HCT116 (cell line): ENCODE measurements at regions not wholly inside any gene's neighbourhood (a gene's known extent, or its start where the extent isn't known, plus 50 kb on each side); places are given as distances from the start of the nearest gene placed in this dataset.

Source experiments
- ATAC-seq: fragments of 200-7000 bp; cut with Tn5 transposase; 2 replicates; pipeline ENCODE4 v1.9.1; 2020; ENCODE audit warnings: mild to moderate bottlenecking, moderate library complexity
- BruUV-seq: library from RNA; stranded (reverse); fragments of 400-500 nt; replicated peaks from 2 replicates; lab custom pipeline; 2021; lab: Mats Ljungman, UMichigan
- CTCF ChIA-PET: fragments of 300-600 bp; sonication (Branson Sonifier 250); formaldehyde crosslinking; loops from one replicate; lab custom pipeline; 2021; ENCODE audit warnings: antibody characterized with exemption; lab: Charles Lee
- POLR2A ChIA-PET: fragments of 300-600, 350-600 bp; sonication (Branson Sonifier 250); formaldehyde crosslinking; loops from one replicate; lab custom pipeline; 2021; ENCODE audit warnings: antibody characterized with exemption; lab: Charles Lee
- RAD21 ChIA-PET, 2 experiments: fragments of 300-600 bp; sonication (Branson Sonifier 250); formaldehyde crosslinking; loops; one replicate each; lab custom pipeline; 2023; ENCODE audit warnings: low total read pairs in 2 of 2; ENCODE audit not compliant: uncharacterized antibody in 2 of 2, unreplicated experiment in 2 of 2, low non-redundant PET in 1 of 2; lab: Charles Lee
- DNase-seq: peaks from one replicate; pipeline ENCODE4 v3.0.0-alpha.2; 2010; ENCODE audit warnings: low read depth, low spot score
- H2AFZ ChIP-seq: fragments of 200-600 bp; shearing (Covaris generic), sonication (generic); 2 replicates; pipeline ENCODE4 v1.6.1; 2017; ENCODE audit warnings: low read depth, mixed run types, mixed read lengths, antibody characterized with exemption, low read length; ENCODE audit not compliant: poor library complexity, severe bottlenecking
- H3K27ac ChIP-seq: 2 replicates; pipeline ENCODE4 v1.5.1; 2012; ENCODE audit warnings: low read depth, low read length
- H3K27me3 ChIP-seq: fragments of 200-600 bp; sonication (generic); 2 replicates; pipeline ENCODE4 v1.6.1; 2016; ENCODE audit warnings: mixed run types, low read length, mixed read lengths; ENCODE audit not compliant: insufficient read depth
- H3K36me3 ChIP-seq, 2 experiments: fragments of 200-500 bp in 1 of 2; fragments of 200-600 bp in 1 of 2; sonication (Bioruptor generic) in 1 of 2; sonication (generic) in 1 of 2; 2 replicates each; pipeline versions ENCODE4 v1.5.1 to v1.6.1; 2014 to 2016; ENCODE audit warnings: low read length in 2 of 2, inconsistent platforms in 1 of 2, mixed read lengths in 1 of 2, mixed run types in 1 of 2; ENCODE audit not compliant: insufficient read depth in 2 of 2, control insufficient read depth in 1 of 2
- H3K4me1 ChIP-seq, 2 experiments: fragments of 200-600 bp in 1 of 2; sonication (generic) in 1 of 2; 2 replicates each; pipeline versions ENCODE4 v1.5.1 to v1.6.1; 2012 to 2017; ENCODE audit warnings: low read length in 2 of 2, inconsistent platforms in 1 of 2, mild to moderate bottlenecking in 1 of 2, mixed read lengths in 1 of 2, mixed run types in 1 of 2, moderate library complexity in 1 of 2; ENCODE audit not compliant: insufficient read depth in 2 of 2, control insufficient read depth in 1 of 2
- H3K4me2 ChIP-seq: fragments of 200-600 bp; sonication (generic); 2 replicates; pipeline ENCODE4 v1.6.1; 2017; ENCODE audit warnings: mixed run types, low read length, mixed read lengths
- H3K4me3 ChIP-seq, 2 experiments: fragments of 200-600 bp in 1 of 2; sonication (generic) in 1 of 2; replicated peaks in 1 of 2; 2 replicates each; pipeline ENCODE4 v1.5.1; 2011 to 2016; ENCODE audit warnings: low read length in 2 of 2, control low read depth in 1 of 2, low read depth in 1 of 2, mild to moderate bottlenecking in 1 of 2, mixed read lengths in 1 of 2, mixed run types in 1 of 2
- H3K79me2 ChIP-seq: fragments of 200-600 bp; sonication (generic); 2 replicates; pipeline ENCODE4 v1.6.1; 2017; ENCODE audit warnings: mild to moderate bottlenecking, mixed run types, low read length, moderate library complexity, mixed read lengths; ENCODE audit not compliant: insufficient read depth
- H3K9ac ChIP-seq: fragments of 200-600 bp; sonication (generic); 2 replicates; pipeline ENCODE4 v1.6.1; 2016; ENCODE audit warnings: low read length, mixed read lengths
- H3K9me2 ChIP-seq: fragments of 200-600 bp; sonication (generic), shearing (Covaris generic); 2 replicates; pipeline ENCODE4 v1.6.1; 2017; ENCODE audit warnings: mixed run types, mild to moderate bottlenecking, moderate library complexity; ENCODE audit not compliant: insufficient read depth
- H3K9me3 ChIP-seq, 2 experiments: fragments of 200-500 bp in 1 of 2; fragments of 200-600 bp in 1 of 2; sonication (Bioruptor generic) in 1 of 2; sonication (generic) in 1 of 2; 2 replicates each; pipeline ENCODE4 v1.6.1; 2014 to 2017; ENCODE audit warnings: low read length in 2 of 2, mixed read lengths in 2 of 2, inconsistent platforms in 1 of 2, low read depth in 1 of 2, mild to moderate bottlenecking in 1 of 2, mixed run types in 1 of 2, moderate library complexity in 1 of 2; ENCODE audit not compliant: control insufficient read depth in 1 of 2, insufficient read depth in 1 of 2
- H4K20me1 ChIP-seq: fragments of 200-600 bp; sonication (generic), shearing (Covaris generic); 2 replicates; pipeline ENCODE4 v1.6.1; 2017; ENCODE audit warnings: mixed run types, mild to moderate bottlenecking, moderate library complexity; ENCODE audit not compliant: insufficient read depth
- ATF3 ChIP-seq: IDR thresholded peaks from 2 replicates; pipeline ENCODE4 v1.6.1; 2012
- CBX3 ChIP-seq: IDR thresholded peaks from 2 replicates; pipeline ENCODE4 v1.6.1; 2012; ENCODE audit warnings: low read depth
- ELF1 ChIP-seq: IDR thresholded peaks from 2 replicates; pipeline ENCODE4 v1.6.1; 2012; ENCODE audit warnings: low read depth, borderline replicate concordance
- EZH2phosphoT487 ChIP-seq: fragments of 200-600 bp; IDR thresholded peaks from 2 replicates; pipeline ENCODE4 v1.6.1; 2018; ENCODE audit warnings: antibody characterized with exemption, borderline replicate concordance
- ZBTB33 ChIP-seq: IDR thresholded peaks from 2 replicates; pipeline ENCODE4 v1.6.1; 2011; ENCODE audit warnings: mild to moderate bottlenecking, low read length, moderate library complexity; ENCODE audit not compliant: insufficient replicate concordance; ENCODE audit errors: extremely low read depth
- ZNF274 ChIP-seq: fragments of 200-500 bp; sonication (Bioruptor generic); IDR thresholded peaks from 2 replicates; pipeline ENCODE4 v1.6.1; 2014; ENCODE audit warnings: mild to moderate bottlenecking, low read depth, low read length, inconsistent platforms
- intact Hi-C: fragments of 100-400 bp; cut with micrococcal nuclease; formaldehyde crosslinking; loops from 2 replicates; pipeline ENCODE4 v1.10.0; 2022

GRCh38 chr4:112848911-112849310 is 200.5 kb upstream of the ANK2 start:
- DNase-seq (no peak), ATAC-seq (no peak)
- intact Hi-C loops: no loop called here
- Histone ChIP-seq H3K4me2 (no peak overlapping the region), H3K27me3 (no peaks in the 10 kb centered on the region), H3K9me2 (no peaks in the 10 kb centered on the region), H3K4me3 (no peak overlapping the region), H3K79me2 (no peaks in the 10 kb centered on the region), H3K9ac (no peak overlapping the region), H4K20me1 (no peaks in the 10 kb centered on the region), H3K27ac (no peak overlapping the region), H2AFZ (no peak overlapping the region), H3K9me3 (no peaks in the 10 kb centered on the region), H3K4me1 (no peaks in the 10 kb centered on the region), H3K36me3 (no peaks in the 10 kb centered on the region)
- CTCF ChIA-PET: no interaction called here
- TF ChIP-seq ATF3: no peak
- TF ChIP-seq ZBTB33: no peak
- TF ChIP-seq EZH2phosphoT487: no peak
- no peak for TF ChIP-seq ZNF274
- TF ChIP-seq ELF1: no peak
- RAD21 ChIA-PET: no interaction called here
- no TSS peak for BruUV-seq
- POLR2A ChIA-PET: no interaction called here

DNA sequence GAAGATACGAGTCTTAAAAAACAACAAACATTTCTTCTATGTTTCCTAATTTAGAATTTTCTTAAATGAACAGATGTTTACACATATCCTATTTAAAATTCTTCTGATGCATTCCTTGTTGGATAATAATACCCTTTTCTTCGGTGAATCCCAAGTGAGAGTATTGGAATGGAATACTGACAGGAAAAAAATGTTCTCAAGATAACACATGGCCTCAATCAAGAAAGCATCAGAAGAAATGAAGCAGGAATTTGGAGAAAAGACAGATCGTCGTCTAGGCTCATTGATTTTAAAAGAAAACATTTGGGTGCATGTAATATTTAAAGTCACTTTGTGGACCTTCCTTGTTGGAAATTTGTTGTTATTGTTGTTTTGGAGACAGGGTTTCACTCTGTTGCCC is 196.9 kb upstream of the ANK2 start:
- H3K27ac ChIP-seq: no peak overlapping the region
- H3K27me3 ChIP-seq: no peaks in the 10 kb centered on the region
- POLR2A ChIA-PET: no interaction called here
- no TSS peak for BruUV-seq
- no peaks in the 10 kb centered on the region for H3K36me3 ChIP-seq
- DNase-seq (no peak), ATAC-seq (no peak)
- H3K4me2 ChIP-seq: no peak overlapping the region
- H3K9me3 ChIP-seq: no peaks in the 10 kb centered on the region
- no peaks in the 10 kb centered on the region for H4K20me1 ChIP-seq
- no peak overlapping the region for H2AFZ ChIP-seq
- H3K4me1 ChIP-seq: peaks cover 5 to 6% of the 10 kb centered on the region in 2 experiments; a peak in 3 of 4 replicates
- no peak for TF ChIP-seq ZBTB33
- no peak for TF ChIP-seq CBX3
- H3K79me2 ChIP-seq: no peaks in the 10 kb centered on the region
- H3K9me2 ChIP-seq: no peaks in the 10 kb centered on the region
- intact Hi-C loops: no loop called here
- H3K4me3 ChIP-seq: no peak overlapping the region
- CTCF ChIA-PET: interaction anchor here (0.6 to 0.8 kb wide), 2 partner anchors 32 to 86 kb away, joined by 3 read pairs; no protein-coding TSS in a partner anchor
- H3K9ac ChIP-seq: no peak overlapping the region
- RAD21 ChIA-PET: no interaction called here
